ENCODE measurements at regions not wholly inside any gene's neighbourhood (a gene's known extent, or its start where the extent isn't known, plus 50 kb on each side); places are given as distances from the start of the nearest gene placed in this dataset.

DNA sequence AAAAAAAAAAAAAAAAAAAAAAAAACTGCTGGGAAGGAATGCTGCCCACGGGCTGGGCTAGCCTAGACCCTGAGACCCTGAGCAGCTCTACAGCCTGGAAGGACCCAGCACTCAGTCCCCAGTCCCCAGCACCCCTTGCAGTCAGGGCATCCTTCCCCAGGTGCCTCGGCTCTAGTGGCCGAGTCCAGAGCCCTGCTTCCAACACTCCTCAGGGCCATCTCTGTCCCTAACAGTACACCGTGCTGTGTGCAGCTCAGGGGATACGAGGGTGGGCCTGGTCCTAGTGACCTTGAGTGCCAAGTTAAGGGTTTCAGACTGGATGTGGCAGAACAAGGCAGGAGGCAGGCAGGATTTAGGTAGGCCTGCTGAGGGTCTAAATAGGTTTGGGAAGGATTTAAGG, 50.2 kb upstream of the LRP8 start:
- no peak for DNase-seq

DNA sequence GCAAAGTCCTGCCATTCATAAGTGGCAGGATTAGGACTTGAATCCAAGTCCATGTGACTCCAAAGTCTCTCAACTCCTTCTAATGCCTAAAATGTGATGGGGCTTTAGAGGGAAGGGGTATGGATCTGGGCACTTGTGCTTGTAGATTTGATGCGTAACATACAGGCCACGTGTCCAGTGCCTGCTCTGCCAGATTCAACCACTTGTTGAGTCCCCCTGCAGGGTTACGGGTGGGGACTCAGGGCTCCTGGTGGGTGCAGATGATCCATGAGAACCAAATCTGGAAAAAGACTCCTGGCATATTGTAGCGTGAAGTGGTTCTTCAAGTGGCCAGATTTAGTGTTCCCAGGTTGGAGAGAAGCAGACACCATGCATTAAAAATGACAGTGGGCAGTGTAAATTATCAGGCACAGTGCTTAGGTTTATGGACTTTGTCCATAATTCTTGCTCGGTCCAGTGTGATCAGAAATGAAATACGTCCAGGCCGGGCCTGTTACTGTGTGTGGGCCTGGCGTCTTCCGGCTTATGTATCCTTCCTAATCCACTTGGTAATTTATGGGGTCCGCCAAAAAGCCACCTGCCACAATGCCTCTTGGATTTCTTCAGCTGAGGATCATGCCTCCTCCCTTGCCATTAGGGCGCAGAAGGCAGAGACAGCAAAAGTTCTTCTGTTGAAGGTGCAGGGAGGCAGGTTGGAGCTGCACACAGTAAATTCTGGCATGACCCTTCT, 51.2 kb upstream of the LRP8 start:
- no peak for DNase-seq

DNA sequence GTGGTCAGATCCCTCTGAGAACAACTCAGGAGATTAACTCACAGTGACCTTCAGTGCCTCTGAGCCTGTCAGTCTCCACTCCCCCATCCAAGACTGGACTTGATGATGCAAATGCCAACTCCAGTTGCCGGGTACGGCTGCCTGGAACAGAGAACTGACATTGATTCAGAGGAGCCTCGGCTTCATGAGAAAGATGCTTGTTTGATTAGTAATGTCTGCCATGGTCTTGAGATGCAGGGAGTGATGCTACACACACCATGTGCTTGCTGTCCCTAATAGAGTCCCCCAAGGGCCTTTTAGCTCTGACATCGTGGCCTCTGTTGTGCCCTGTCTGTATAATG, 51.8 kb upstream of the LRP8 start:
- DNase-seq: no peak

GRCh38 chr1:53380296-53380695, 52.4 kb upstream of the LRP8 start:
- no peak for DNase-seq

- DNase-seq: no peak
Observed at GRCh38 chr1:53381790-53382401, 54.0 kb upstream of the LRP8 start.

- no peak for DNase-seq
Observed at GRCh38 chr1:53383136-53383870, 55.4 kb upstream of the LRP8 start.

- DNase-seq: no peak
Observed at GRCh38 chr1:53384796-53385195, 56.9 kb upstream of the LRP8 start.

GRCh38 chr1:53385276-53386225, 57.7 kb upstream of the LRP8 start:
- no peak for DNase-seq

GRCh38 chr1:53388963-53389362, 61.1 kb upstream of the LRP8 start:
- no peak for DNase-seq

- no peak for DNase-seq
Observed at GRCh38 chr1:53390261-53390660, 62.4 kb upstream of the LRP8 start.

DNA sequence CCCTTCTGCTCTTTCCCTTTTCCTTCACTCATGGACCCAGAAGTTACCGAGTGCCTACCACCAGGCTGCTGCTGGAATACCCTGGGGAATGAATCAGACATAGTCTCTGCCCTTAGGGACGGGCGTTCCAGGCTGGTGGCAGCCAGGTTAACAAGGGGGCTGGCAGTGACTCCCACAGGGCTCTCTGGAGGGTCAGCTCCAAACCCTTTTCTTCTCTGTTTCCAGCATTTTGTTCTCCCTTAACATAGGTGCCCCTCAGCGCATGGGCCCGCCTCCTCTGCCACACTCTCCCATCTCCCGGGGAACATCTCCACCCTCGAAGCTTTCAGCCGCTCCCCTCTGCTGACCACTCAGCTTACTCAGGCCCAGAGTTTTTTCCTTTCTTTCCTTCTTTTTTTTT, 62.9 kb upstream of the LRP8 start:
- DNase-seq: no peak

DNA sequence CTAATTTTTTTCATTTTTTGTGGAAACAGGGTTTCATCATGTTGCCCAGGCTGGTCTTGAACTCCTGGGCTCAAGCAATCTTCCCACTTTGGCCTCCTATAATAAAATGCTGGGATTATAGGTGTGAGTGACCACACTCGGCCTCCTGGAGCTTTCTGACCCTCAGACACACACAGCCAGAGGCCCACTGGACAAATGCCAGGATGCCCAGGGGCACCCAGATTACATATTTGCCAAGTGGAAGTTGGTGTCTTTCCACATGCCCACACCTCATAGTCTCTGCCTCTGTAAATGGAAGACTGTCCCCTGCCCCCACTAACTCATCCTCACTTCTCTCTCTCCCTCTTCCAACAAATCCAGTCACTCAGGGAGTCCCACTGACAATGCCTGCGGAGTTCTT, 63.4 kb upstream of the LRP8 start:
- DNase-seq: no peak

DNA sequence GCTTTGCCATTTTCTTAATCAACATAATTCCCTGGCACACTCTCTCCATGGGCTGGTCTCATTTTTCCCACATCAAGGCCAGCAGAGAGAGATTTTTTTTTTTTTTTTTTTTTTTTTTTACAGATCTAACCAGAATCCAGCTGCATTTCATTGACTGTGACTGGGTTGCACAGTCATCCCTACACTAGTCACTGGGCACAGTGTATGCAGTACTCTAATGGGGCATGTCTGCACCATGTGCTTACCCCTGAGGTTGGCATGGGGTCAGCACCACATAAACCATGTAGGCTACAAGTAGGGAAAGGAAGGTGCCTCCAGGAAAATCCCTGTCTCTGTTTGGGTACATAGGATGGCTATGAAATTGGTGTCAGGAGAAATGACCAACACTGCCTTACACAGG, 64.1 kb upstream of the LRP8 start:
- DNase-seq: no peak

DNA sequence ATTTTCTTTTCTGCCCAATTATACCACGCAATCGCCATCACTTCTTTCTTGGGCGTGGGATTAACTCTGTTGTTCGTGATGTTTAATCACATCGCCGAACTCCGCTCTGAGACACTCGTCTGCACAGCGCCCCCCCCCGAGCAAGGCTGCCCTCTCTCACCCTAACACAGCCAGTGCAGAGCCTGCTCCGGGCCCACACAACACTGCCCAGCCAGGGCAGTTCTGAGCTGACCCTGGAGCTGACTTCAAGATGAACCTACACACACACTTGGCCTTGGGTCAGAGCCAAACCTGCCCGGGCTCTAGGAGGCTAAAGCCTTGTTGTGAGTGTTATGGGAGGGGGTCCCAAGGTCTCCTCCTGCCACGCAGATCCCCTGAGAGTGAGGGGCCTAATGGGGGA, 64.6 kb upstream of the LRP8 start:
- DNase-seq: no peak

GRCh38 chr1:53393325-53393792, 65.5 kb upstream of the LRP8 start:
- DNase-seq: peak; percentile 34

DNA sequence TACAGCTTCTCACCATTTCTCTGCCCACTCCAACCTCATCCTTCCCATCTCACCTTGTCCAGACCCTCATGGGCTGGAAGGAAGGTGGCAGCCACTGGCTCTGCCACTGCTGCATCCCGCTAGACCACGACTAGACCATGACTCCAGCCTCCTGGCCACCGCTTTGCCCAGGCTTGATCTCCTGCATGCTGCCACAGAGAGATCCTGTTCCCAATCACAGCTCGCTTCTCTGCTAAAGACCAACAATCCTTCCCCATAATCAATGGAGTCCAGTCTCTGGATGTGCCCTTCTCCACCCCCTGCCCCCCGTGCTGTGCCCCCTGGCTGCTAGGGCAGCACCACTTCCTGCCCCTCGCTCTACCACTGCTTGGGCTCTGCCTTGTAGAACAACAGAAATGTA, 64.9 kb upstream of the DMRTB1 start:
- no peak for DNase-seq

DNA sequence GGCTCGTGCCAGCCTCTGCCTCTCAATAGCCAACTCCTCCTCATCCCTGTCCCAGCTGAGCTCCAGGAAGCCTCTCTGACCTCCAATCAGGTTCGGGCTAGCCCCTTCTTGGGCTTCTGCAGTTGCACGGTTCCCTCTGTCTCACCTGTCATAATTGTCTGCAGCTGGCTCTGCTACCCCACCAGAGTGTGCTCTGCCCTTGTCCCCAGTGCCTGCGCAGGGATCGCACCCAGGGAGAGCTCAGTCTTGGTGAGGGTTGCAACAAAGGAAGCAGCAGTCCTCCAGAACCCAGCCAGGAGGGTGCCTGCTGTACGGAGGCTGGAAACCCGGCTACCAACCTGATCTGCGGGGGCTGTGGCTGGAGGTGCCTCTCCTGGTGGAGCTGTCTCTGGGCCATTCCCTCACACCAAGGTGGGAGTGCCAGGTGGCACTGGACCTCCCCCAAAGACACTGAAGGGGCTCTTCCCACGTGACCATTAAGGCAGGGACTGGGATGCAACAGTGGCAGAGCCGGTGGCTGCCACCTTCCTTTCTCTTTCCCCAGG, 63.5 kb upstream of the DMRTB1 start:
- peak; percentile 23 for DNase-seq

- DNase-seq: no peak
Observed at GRCh38 chr1:53396573-53397268, 62.5 kb upstream of the DMRTB1 start.

DNA sequence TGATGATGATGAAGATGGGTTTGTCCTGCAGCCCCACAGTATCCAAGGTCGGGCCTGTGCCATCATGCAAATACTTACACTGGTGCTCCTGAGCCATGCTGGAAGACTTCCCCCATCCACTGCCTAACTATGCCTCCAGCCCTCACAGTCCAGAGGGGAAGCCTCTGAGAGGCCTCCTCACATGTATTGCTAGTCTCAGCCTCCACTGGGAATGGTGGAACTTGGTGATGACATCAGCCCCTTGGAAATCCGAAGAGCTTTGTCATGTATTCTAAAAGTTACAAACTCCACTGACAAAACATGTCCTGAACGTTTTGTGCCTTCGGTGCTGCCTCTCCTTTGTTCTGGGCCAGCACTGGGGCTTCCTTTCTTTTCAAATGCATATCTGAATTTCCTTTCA, 61.1 kb upstream of the DMRTB1 start:
- no peak for DNase-seq

GRCh38 chr1:53398576-53399365, 60.4 kb upstream of the DMRTB1 start:
- no peak for DNase-seq
